ENCODE measurements at regions not wholly inside any gene's neighbourhood (a gene's known extent, or its start where the extent isn't known, plus 50 kb on each side); places are given as distances from the start of the nearest gene placed in this dataset.
A peak's percentile ranks its signal among the peaks of the same experiment; 100 is the strongest.

- H3K27me3 ChIP-seq (ENCODE audit: control insufficient read depth in 3 of 3, insufficient read depth in 3 of 3, low read depth in 1 of 3, low read length in 3 of 3): no peaks in the 10 kb centered on the region
- no peak overlapping the region for H3K4me2 ChIP-seq (ENCODE audit: insufficient read depth, low read length, poor library complexity, severe bottlenecking)
- H3K4ac ChIP-seq (ENCODE audit: low read length): no peak overlapping the region
- no peaks in the 10 kb centered on the region for H3K4me1 ChIP-seq (ENCODE audit: control insufficient read depth in 2 of 2, insufficient read depth in 1 of 2, low read depth in 1 of 2, low read length in 2 of 2)
- no peak overlapping the region for H2BK15ac ChIP-seq (ENCODE audit: low read length)
- no peak overlapping the region for H2BK12ac ChIP-seq (ENCODE audit: low read length)
- no peak overlapping the region for H4K91ac ChIP-seq (ENCODE audit: low read depth, low read length, poor library complexity)
- H3K18ac ChIP-seq (ENCODE audit: low read length): no peak overlapping the region
- H3K14ac ChIP-seq (ENCODE audit: low read length): no peak overlapping the region
- H2AFZ ChIP-seq (ENCODE audit: low read length): no peak overlapping the region
- no peak overlapping the region for H3K27ac ChIP-seq (replicated peaks; ENCODE audit: low read length)
- H4K8ac ChIP-seq (ENCODE audit: low read depth, low read length): no peak overlapping the region
- WGBS, 2 donors (ENCODE audit: extremely low coverage in 2 of 2, insufficient read length in 2 of 2, insufficient replicate concordance in 1 of 2): 100% methylated on average over 2 of the region's 2 CpGs; no CpG with 5 or more reads in 1 of the 2 donors
- no peak overlapping the region for H3K4me3 ChIP-seq (ENCODE audit: low read length in 2 of 2)
- no peak overlapping the region for H2BK5ac ChIP-seq (ENCODE audit: low read length)
- no peak overlapping the region for H3K23ac ChIP-seq (ENCODE audit: low read depth, low read length, poor library complexity)
- H3K79me1 ChIP-seq (ENCODE audit: low read depth, low read length): no peaks in the 10 kb centered on the region
- H3K9me3 ChIP-seq (replicated peaks in 1 of 2; ENCODE audit: control insufficient read depth in 2 of 2, insufficient read depth in 1 of 2, low read depth in 1 of 2, low read length in 2 of 2): peaks cover 0 to 2% of the 10 kb centered on the region in 2 donors
- no peak for DNase-seq (ENCODE audit: low spot score)
- H3K36me3 ChIP-seq (replicated peaks in 1 of 2; ENCODE audit: control insufficient read depth in 2 of 2, insufficient read depth in 2 of 2, low read length in 2 of 2): no peaks in the 10 kb centered on the region
- H2BK120ac ChIP-seq (ENCODE audit: low read depth, low read length): no peak overlapping the region
- no peak overlapping the region for H3K9ac ChIP-seq (ENCODE audit: low read depth, low read length, poor library complexity)
- H2AK5ac ChIP-seq (ENCODE audit: low read depth, low read length): no peak overlapping the region
Observed at GRCh38 chr3:159832024-159832423, 156.6 kb upstream of the IL12A start.

- H4K91ac ChIP-seq (ENCODE audit: low read depth, low read length, poor library complexity): no peak overlapping the region
- H3K23ac ChIP-seq (ENCODE audit: low read depth, low read length, poor library complexity): no peak overlapping the region
- H3K4me3 ChIP-seq (ENCODE audit: low read length in 2 of 2): no peak overlapping the region
- no peaks in the 10 kb centered on the region for H3K79me1 ChIP-seq (ENCODE audit: low read depth, low read length)
- no peak overlapping the region for H3K9ac ChIP-seq (ENCODE audit: low read depth, low read length, poor library complexity)
- no peak overlapping the region for H3K14ac ChIP-seq (ENCODE audit: low read length)
- H2BK5ac ChIP-seq (ENCODE audit: low read length): no peak overlapping the region
- H3K9me3 ChIP-seq (replicated peaks in 1 of 2; ENCODE audit: control insufficient read depth in 2 of 2, insufficient read depth in 1 of 2, low read depth in 1 of 2, low read length in 2 of 2): no peaks in the 10 kb centered on the region
- H3K18ac ChIP-seq (ENCODE audit: low read length): no peak overlapping the region
- WGBS, 2 donors (ENCODE audit: extremely low coverage in 2 of 2, insufficient read length in 2 of 2, insufficient replicate concordance in 1 of 2): no CpG with 5 or more reads among the region's 1 CpG
- no peak overlapping the region for H3K4me2 ChIP-seq (ENCODE audit: insufficient read depth, low read length, poor library complexity, severe bottlenecking)
- H4K8ac ChIP-seq (ENCODE audit: low read depth, low read length): no peak overlapping the region
- no peak overlapping the region for H3K4ac ChIP-seq (ENCODE audit: low read length)
- H2AFZ ChIP-seq (ENCODE audit: low read length): no peak overlapping the region
- no peak overlapping the region for H2AK5ac ChIP-seq (ENCODE audit: low read depth, low read length)
- H3K27ac ChIP-seq (replicated peaks; ENCODE audit: low read length): no peak overlapping the region
- H3K27me3 ChIP-seq (ENCODE audit: control insufficient read depth in 3 of 3, insufficient read depth in 3 of 3, low read depth in 1 of 3, low read length in 3 of 3): no peaks in the 10 kb centered on the region
- no peak for DNase-seq (ENCODE audit: low spot score)
- no peak overlapping the region for H2BK120ac ChIP-seq (ENCODE audit: low read depth, low read length)
- H3K36me3 ChIP-seq (replicated peaks in 1 of 2; ENCODE audit: control insufficient read depth in 2 of 2, insufficient read depth in 2 of 2, low read length in 2 of 2): no peaks in the 10 kb centered on the region
- H2BK15ac ChIP-seq (ENCODE audit: low read length): no peak overlapping the region
- H3K4me1 ChIP-seq (ENCODE audit: control insufficient read depth in 2 of 2, insufficient read depth in 1 of 2, low read depth in 1 of 2, low read length in 2 of 2): peaks cover 5% of the 10 kb centered on the region in 2 donors
- no peak overlapping the region for H2BK12ac ChIP-seq (ENCODE audit: low read length)
Observed at GRCh38 chr3:159835126-159835525, 153.5 kb upstream of the IL12A start.

GRCh38 chr3:159837725-159838124, 150.9 kb upstream of the IL12A start:
- Histone ChIP-seq H3K18ac (ENCODE audit: low read length) (peak overlapping the region; percentile 74), H3K4ac (ENCODE audit: low read length) (no peak overlapping the region)
- no CpG with 5 or more reads among the region's 3 CpGs for WGBS, 2 donors (ENCODE audit: extremely low coverage in 2 of 2, insufficient read length in 2 of 2, insufficient replicate concordance in 1 of 2)

GRCh38 chr3:159838938-159839337, 149.7 kb upstream of the IL12A start:
- H3K36me3 ChIP-seq (replicated peaks in 1 of 2; ENCODE audit: control insufficient read depth in 2 of 2, insufficient read depth in 2 of 2, low read length in 2 of 2): no peaks in the 10 kb centered on the region
- H3K79me1 ChIP-seq (ENCODE audit: low read depth, low read length): no peaks in the 10 kb centered on the region
- no peak overlapping the region for H4K91ac ChIP-seq (ENCODE audit: low read depth, low read length, poor library complexity)
- peak overlapping the region; percentile 49 for H3K27ac ChIP-seq (replicated peaks; ENCODE audit: low read length)
- no peak for DNase-seq (ENCODE audit: low spot score)
- WGBS, 2 donors (ENCODE audit: extremely low coverage in 2 of 2, insufficient read length in 2 of 2, insufficient replicate concordance in 1 of 2): no CpG with 5 or more reads among the region's 2 CpGs
- H2BK120ac ChIP-seq (ENCODE audit: low read depth, low read length): no peak overlapping the region
- no peak overlapping the region for H3K4ac ChIP-seq (ENCODE audit: low read length)
- no peak overlapping the region for H2BK15ac ChIP-seq (ENCODE audit: low read length)
- no peak overlapping the region for H2AFZ ChIP-seq (ENCODE audit: low read length)
- H4K8ac ChIP-seq (ENCODE audit: low read depth, low read length): no peak overlapping the region
- no peak overlapping the region for H3K18ac ChIP-seq (ENCODE audit: low read length)
- H3K14ac ChIP-seq (ENCODE audit: low read length): no peak overlapping the region
- no peak overlapping the region for H3K9ac ChIP-seq (ENCODE audit: low read depth, low read length, poor library complexity)
- H2BK5ac ChIP-seq (ENCODE audit: low read length): no peak overlapping the region
- H2AK5ac ChIP-seq (ENCODE audit: low read depth, low read length): no peak overlapping the region
- H2BK12ac ChIP-seq (ENCODE audit: low read length): no peak overlapping the region
- no peak overlapping the region for H3K23ac ChIP-seq (ENCODE audit: low read depth, low read length, poor library complexity)
- H3K4me3 ChIP-seq (ENCODE audit: low read length in 2 of 2): no peak overlapping the region
- peak overlapping the region; percentile 4 for H3K4me2 ChIP-seq (ENCODE audit: insufficient read depth, low read length, poor library complexity, severe bottlenecking)
- no peaks in the 10 kb centered on the region for H3K27me3 ChIP-seq (ENCODE audit: control insufficient read depth in 3 of 3, insufficient read depth in 3 of 3, low read depth in 1 of 3, low read length in 3 of 3)
- no peaks in the 10 kb centered on the region for H3K9me3 ChIP-seq (replicated peaks in 1 of 2; ENCODE audit: control insufficient read depth in 2 of 2, insufficient read depth in 1 of 2, low read depth in 1 of 2, low read length in 2 of 2)
- H3K4me1 ChIP-seq (ENCODE audit: control insufficient read depth in 2 of 2, insufficient read depth in 1 of 2, low read depth in 1 of 2, low read length in 2 of 2): peaks cover 9 to 10% of the 10 kb centered on the region in 2 donors

More at GRCh38 chr3:159837725-159838124, 150.9 kb upstream of the IL12A start:
- peaks cover 7 to 10% of the 10 kb centered on the region in 2 donors for H3K4me1 ChIP-seq (ENCODE audit: control insufficient read depth in 2 of 2, insufficient read depth in 1 of 2, low read depth in 1 of 2, low read length in 2 of 2)
- H3K4me2 ChIP-seq (ENCODE audit: insufficient read depth, low read length, poor library complexity, severe bottlenecking): no peak overlapping the region
- no peak overlapping the region for H3K27ac ChIP-seq (replicated peaks; ENCODE audit: low read length)
- no peaks in the 10 kb centered on the region for H3K9me3 ChIP-seq (replicated peaks in 1 of 2; ENCODE audit: control insufficient read depth in 2 of 2, insufficient read depth in 1 of 2, low read depth in 1 of 2, low read length in 2 of 2)
- H3K9ac ChIP-seq (ENCODE audit: low read depth, low read length, poor library complexity): no peak overlapping the region
- H2AFZ ChIP-seq (ENCODE audit: low read length): no peak overlapping the region
- no peaks in the 10 kb centered on the region for H3K27me3 ChIP-seq (ENCODE audit: control insufficient read depth in 3 of 3, insufficient read depth in 3 of 3, low read depth in 1 of 3, low read length in 3 of 3)
- no peak overlapping the region for H4K91ac ChIP-seq (ENCODE audit: low read depth, low read length, poor library complexity)
- H2BK15ac ChIP-seq (ENCODE audit: low read length): no peak overlapping the region
- H2AK5ac ChIP-seq (ENCODE audit: low read depth, low read length): no peak overlapping the region
- no peak overlapping the region for H4K8ac ChIP-seq (ENCODE audit: low read depth, low read length)
- DNase-seq (ENCODE audit: low spot score): no peak
- H3K36me3 ChIP-seq (replicated peaks in 1 of 2; ENCODE audit: control insufficient read depth in 2 of 2, insufficient read depth in 2 of 2, low read length in 2 of 2): no peaks in the 10 kb centered on the region
- no peak overlapping the region for H2BK120ac ChIP-seq (ENCODE audit: low read depth, low read length)
- H3K23ac ChIP-seq (ENCODE audit: low read depth, low read length, poor library complexity): no peak overlapping the region
- no peak overlapping the region for H2BK5ac ChIP-seq (ENCODE audit: low read length)
- H3K4me3 ChIP-seq (ENCODE audit: low read length in 2 of 2): no peak overlapping the region
- H2BK12ac ChIP-seq (ENCODE audit: low read length): no peak overlapping the region
- H3K14ac ChIP-seq (ENCODE audit: low read length): no peak overlapping the region
- H3K79me1 ChIP-seq (ENCODE audit: low read depth, low read length): no peaks in the 10 kb centered on the region

All from neuronal stem cell (in vitro differentiated cells).